Peyer's patch (tissue), 4 donors: ENCODE measurements at regions not wholly inside any gene's neighbourhood (a gene's known extent, or its start where the extent isn't known, plus 50 kb on each side); places are given as distances from the start of the nearest gene placed in this dataset.
"Not testable (repeated sequence)": the region's sequence is repeated elsewhere in the genome, so short reads cannot be mapped to it uniquely, and the experiment has no call there.

Source experiments
- POLR2A ChIP-seq, 2 donors: fragments of 450-650 bp; IDR thresholded peaks; one replicate each; pipeline ENCODE4 v1.5.1; 2017; ENCODE audit warnings: antibody characterized with exemption in 2 of 2, mild to moderate bottlenecking in 2 of 2, moderate library complexity in 2 of 2
- TF ChIP-seq, protein P1 (sequence below), 6 experiments: fragments of 450-650 bp in 4 of 6; fragments of 200-600 bp in 2 of 6; sonication (generic) in 1 of 6; IDR thresholded peaks; one replicate each; pipeline ENCODE4 v1.5.1; 2017 to 2019; ENCODE audit warnings: antibody characterized with exemption in 6 of 6, mild to moderate bottlenecking in 3 of 6, moderate library complexity in 1 of 6

GRCh38 chr3:75311306-75311705, 352.8 kb upstream of the FRG2C start:
- TF ChIP-seq, protein P1, sequence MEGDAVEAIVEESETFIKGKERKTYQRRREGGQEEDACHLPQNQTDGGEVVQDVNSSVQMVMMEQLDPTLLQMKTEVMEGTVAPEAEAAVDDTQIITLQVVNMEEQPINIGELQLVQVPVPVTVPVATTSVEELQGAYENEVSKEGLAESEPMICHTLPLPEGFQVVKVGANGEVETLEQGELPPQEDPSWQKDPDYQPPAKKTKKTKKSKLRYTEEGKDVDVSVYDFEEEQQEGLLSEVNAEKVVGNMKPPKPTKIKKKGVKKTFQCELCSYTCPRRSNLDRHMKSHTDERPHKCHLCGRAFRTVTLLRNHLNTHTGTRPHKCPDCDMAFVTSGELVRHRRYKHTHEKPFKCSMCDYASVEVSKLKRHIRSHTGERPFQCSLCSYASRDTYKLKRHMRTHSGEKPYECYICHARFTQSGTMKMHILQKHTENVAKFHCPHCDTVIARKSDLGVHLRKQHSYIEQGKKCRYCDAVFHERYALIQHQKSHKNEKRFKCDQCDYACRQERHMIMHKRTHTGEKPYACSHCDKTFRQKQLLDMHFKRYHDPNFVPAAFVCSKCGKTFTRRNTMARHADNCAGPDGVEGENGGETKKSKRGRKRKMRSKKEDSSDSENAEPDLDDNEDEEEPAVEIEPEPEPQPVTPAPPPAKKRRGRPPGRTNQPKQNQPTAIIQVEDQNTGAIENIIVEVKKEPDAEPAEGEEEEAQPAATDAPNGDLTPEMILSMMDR (IDR thresholded peaks at IDR 0.05): not testable (repeated sequence)
- TF ChIP-seq POLR2A (IDR thresholded peaks at IDR 0.05): not testable (repeated sequence)
